HCT116 (cell line): ENCODE measurements at regions not wholly inside any gene's neighbourhood (a gene's known extent, or its start where the extent isn't known, plus 50 kb on each side); places are given as distances from the start of the nearest gene placed in this dataset.

Experiments
- ATAC-seq: fragments of 200-7000 bp; cut with Tn5 transposase; 2 replicates; pipeline ENCODE4 v1.9.1; 2020; ENCODE audit warnings: mild to moderate bottlenecking, moderate library complexity
- BruUV-seq: library from RNA; stranded (reverse); fragments of 400-500 nt; replicated peaks from 2 replicates; lab custom pipeline; 2021; lab: Mats Ljungman, UMichigan
- CTCF ChIA-PET: fragments of 300-600 bp; sonication (Branson Sonifier 250); formaldehyde crosslinking; loops from one replicate; lab custom pipeline; 2021; ENCODE audit warnings: antibody characterized with exemption; lab: Charles Lee
- POLR2A ChIA-PET: fragments of 300-600, 350-600 bp; sonication (Branson Sonifier 250); formaldehyde crosslinking; loops from one replicate; lab custom pipeline; 2021; ENCODE audit warnings: antibody characterized with exemption; lab: Charles Lee
- RAD21 ChIA-PET, 2 experiments: fragments of 300-600 bp; sonication (Branson Sonifier 250); formaldehyde crosslinking; loops; one replicate each; lab custom pipeline; 2023; ENCODE audit warnings: low total read pairs in 2 of 2; ENCODE audit not compliant: uncharacterized antibody in 2 of 2, unreplicated experiment in 2 of 2, low non-redundant PET in 1 of 2; lab: Charles Lee
- DNase-seq: peaks from one replicate; pipeline ENCODE4 v3.0.0-alpha.2; 2010; ENCODE audit warnings: low read depth, low spot score
- H2AFZ ChIP-seq: fragments of 200-600 bp; shearing (Covaris generic), sonication (generic); 2 replicates; pipeline ENCODE4 v1.6.1; 2017; ENCODE audit warnings: low read depth, mixed run types, mixed read lengths, antibody characterized with exemption, low read length; ENCODE audit not compliant: poor library complexity, severe bottlenecking
- H3K27ac ChIP-seq: 2 replicates; pipeline ENCODE4 v1.5.1; 2012; ENCODE audit warnings: low read depth, low read length
- H3K27me3 ChIP-seq: fragments of 200-600 bp; sonication (generic); 2 replicates; pipeline ENCODE4 v1.6.1; 2016; ENCODE audit warnings: mixed run types, low read length, mixed read lengths; ENCODE audit not compliant: insufficient read depth
- H3K36me3 ChIP-seq, 2 experiments: fragments of 200-500 bp in 1 of 2; fragments of 200-600 bp in 1 of 2; sonication (Bioruptor generic) in 1 of 2; sonication (generic) in 1 of 2; 2 replicates each; pipeline versions ENCODE4 v1.5.1 to v1.6.1; 2014 to 2016; ENCODE audit warnings: low read length in 2 of 2, inconsistent platforms in 1 of 2, mixed read lengths in 1 of 2, mixed run types in 1 of 2; ENCODE audit not compliant: insufficient read depth in 2 of 2, control insufficient read depth in 1 of 2
- H3K4me1 ChIP-seq, 2 experiments: fragments of 200-600 bp in 1 of 2; sonication (generic) in 1 of 2; 2 replicates each; pipeline versions ENCODE4 v1.5.1 to v1.6.1; 2012 to 2017; ENCODE audit warnings: low read length in 2 of 2, inconsistent platforms in 1 of 2, mild to moderate bottlenecking in 1 of 2, mixed read lengths in 1 of 2, mixed run types in 1 of 2, moderate library complexity in 1 of 2; ENCODE audit not compliant: insufficient read depth in 2 of 2, control insufficient read depth in 1 of 2
- H3K4me2 ChIP-seq: fragments of 200-600 bp; sonication (generic); 2 replicates; pipeline ENCODE4 v1.6.1; 2017; ENCODE audit warnings: mixed run types, low read length, mixed read lengths
- H3K4me3 ChIP-seq, 2 experiments: fragments of 200-600 bp in 1 of 2; sonication (generic) in 1 of 2; replicated peaks in 1 of 2; 2 replicates each; pipeline ENCODE4 v1.5.1; 2011 to 2016; ENCODE audit warnings: low read length in 2 of 2, control low read depth in 1 of 2, low read depth in 1 of 2, mild to moderate bottlenecking in 1 of 2, mixed read lengths in 1 of 2, mixed run types in 1 of 2
- H3K79me2 ChIP-seq: fragments of 200-600 bp; sonication (generic); 2 replicates; pipeline ENCODE4 v1.6.1; 2017; ENCODE audit warnings: mild to moderate bottlenecking, mixed run types, low read length, moderate library complexity, mixed read lengths; ENCODE audit not compliant: insufficient read depth
- H3K9ac ChIP-seq: fragments of 200-600 bp; sonication (generic); 2 replicates; pipeline ENCODE4 v1.6.1; 2016; ENCODE audit warnings: low read length, mixed read lengths
- H3K9me2 ChIP-seq: fragments of 200-600 bp; sonication (generic), shearing (Covaris generic); 2 replicates; pipeline ENCODE4 v1.6.1; 2017; ENCODE audit warnings: mixed run types, mild to moderate bottlenecking, moderate library complexity; ENCODE audit not compliant: insufficient read depth
- H3K9me3 ChIP-seq, 2 experiments: fragments of 200-500 bp in 1 of 2; fragments of 200-600 bp in 1 of 2; sonication (Bioruptor generic) in 1 of 2; sonication (generic) in 1 of 2; 2 replicates each; pipeline ENCODE4 v1.6.1; 2014 to 2017; ENCODE audit warnings: low read length in 2 of 2, mixed read lengths in 2 of 2, inconsistent platforms in 1 of 2, low read depth in 1 of 2, mild to moderate bottlenecking in 1 of 2, mixed run types in 1 of 2, moderate library complexity in 1 of 2; ENCODE audit not compliant: control insufficient read depth in 1 of 2, insufficient read depth in 1 of 2
- H4K20me1 ChIP-seq: fragments of 200-600 bp; sonication (generic), shearing (Covaris generic); 2 replicates; pipeline ENCODE4 v1.6.1; 2017; ENCODE audit warnings: mixed run types, mild to moderate bottlenecking, moderate library complexity; ENCODE audit not compliant: insufficient read depth
- intact Hi-C: fragments of 100-400 bp; cut with micrococcal nuclease; formaldehyde crosslinking; loops from 2 replicates; pipeline ENCODE4 v1.10.0; 2022
- TF ChIP-seq, protein P1 (sequence below): IDR thresholded peaks from 2 replicates; pipeline ENCODE4 v1.6.1; 2012; ENCODE audit warnings: low read depth

DNA sequence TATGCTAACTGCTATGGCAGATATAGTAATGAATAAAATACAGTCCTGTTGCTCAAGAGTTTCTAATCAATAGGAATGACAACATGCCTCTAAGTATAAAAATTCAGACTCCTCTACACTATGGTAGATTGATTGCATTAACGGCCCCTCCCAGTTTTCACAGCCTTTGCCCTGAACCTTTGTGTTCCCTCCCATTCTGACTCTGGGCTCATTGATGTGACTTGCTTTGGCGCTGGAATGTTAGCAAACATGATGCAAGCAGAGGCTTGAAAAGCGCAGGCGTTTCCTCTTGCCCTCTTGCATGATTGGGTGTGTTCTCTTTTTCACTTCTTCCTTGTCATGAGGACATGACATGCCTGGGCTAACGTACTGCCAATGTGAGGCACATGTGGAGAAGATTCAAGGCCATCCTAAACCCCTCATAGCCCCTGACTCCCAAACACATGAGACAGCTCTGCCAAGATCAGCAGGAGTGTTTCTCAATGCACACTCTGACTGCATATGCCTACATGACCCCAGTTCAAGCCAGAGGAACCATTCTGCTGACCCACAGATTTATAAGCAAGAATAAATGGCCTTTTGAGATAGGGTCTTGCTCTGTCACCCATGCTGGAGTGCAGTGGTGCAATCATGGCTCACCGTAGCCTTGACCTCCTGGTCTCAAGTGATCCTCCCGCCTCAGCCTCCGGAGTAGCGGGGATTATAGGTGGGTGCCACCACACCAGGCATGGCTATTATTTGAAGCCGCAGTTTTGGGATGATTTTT lies 49.7 kb upstream of the CD28 start:
- Histone ChIP-seq H3K27ac (no peak overlapping the region), H3K4me2 (no peak overlapping the region), H3K27me3 (no peaks in the 10 kb centered on the region), H3K9ac (no peak overlapping the region), H3K36me3 (no peaks in the 10 kb centered on the region), H3K79me2 (no peaks in the 10 kb centered on the region), H3K4me1 (no peaks in the 10 kb centered on the region), H3K9me3 (no peaks in the 10 kb centered on the region), H2AFZ (no peak overlapping the region), H4K20me1 (no peaks in the 10 kb centered on the region), H3K9me2 (no peaks in the 10 kb centered on the region), H3K4me3 (no peak overlapping the region)
- BruUV-seq = no TSS peak
- DNase-seq (no peak), ATAC-seq (no peak)
- TF ChIP-seq, protein P1, sequence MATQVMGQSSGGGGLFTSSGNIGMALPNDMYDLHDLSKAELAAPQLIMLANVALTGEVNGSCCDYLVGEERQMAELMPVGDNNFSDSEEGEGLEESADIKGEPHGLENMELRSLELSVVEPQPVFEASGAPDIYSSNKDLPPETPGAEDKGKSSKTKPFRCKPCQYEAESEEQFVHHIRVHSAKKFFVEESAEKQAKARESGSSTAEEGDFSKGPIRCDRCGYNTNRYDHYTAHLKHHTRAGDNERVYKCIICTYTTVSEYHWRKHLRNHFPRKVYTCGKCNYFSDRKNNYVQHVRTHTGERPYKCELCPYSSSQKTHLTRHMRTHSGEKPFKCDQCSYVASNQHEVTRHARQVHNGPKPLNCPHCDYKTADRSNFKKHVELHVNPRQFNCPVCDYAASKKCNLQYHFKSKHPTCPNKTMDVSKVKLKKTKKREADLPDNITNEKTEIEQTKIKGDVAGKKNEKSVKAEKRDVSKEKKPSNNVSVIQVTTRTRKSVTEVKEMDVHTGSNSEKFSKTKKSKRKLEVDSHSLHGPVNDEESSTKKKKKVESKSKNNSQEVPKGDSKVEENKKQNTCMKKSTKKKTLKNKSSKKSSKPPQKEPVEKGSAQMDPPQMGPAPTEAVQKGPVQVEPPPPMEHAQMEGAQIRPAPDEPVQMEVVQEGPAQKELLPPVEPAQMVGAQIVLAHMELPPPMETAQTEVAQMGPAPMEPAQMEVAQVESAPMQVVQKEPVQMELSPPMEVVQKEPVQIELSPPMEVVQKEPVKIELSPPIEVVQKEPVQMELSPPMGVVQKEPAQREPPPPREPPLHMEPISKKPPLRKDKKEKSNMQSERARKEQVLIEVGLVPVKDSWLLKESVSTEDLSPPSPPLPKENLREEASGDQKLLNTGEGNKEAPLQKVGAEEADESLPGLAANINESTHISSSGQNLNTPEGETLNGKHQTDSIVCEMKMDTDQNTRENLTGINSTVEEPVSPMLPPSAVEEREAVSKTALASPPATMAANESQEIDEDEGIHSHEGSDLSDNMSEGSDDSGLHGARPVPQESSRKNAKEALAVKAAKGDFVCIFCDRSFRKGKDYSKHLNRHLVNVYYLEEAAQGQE = no peak
- ChIA-PET RAD21 (no interaction called here), POLR2A (no interaction called here), CTCF (no interaction called here)
- intact Hi-C loops = loop anchor here (10.0 kb wide), 2 partner anchors 822 to 1072 kb away; no protein-coding TSS in a partner anchor
